Fibroblast of lung (primary cell): ENCODE measurements at regions not wholly inside any gene's neighbourhood (a gene's known extent, or its start where the extent isn't known, plus 50 kb on each side); places are given as distances from the start of the nearest gene placed in this dataset.

ENCODE experiments used
- DNase-seq, 2 donors: peaks; one replicate each; pipeline versions ENCODE4 v3.0.0 to v3.0.0-alpha.2; 2010; ENCODE audit warnings: low read depth in 2 of 2
- H2AFZ ChIP-seq: 2 replicates; pipeline ENCODE4 v1.5.1; 2012; ENCODE audit warnings: low read length, control low read depth, inconsistent platforms
- H3K27ac ChIP-seq: 2 replicates; pipeline ENCODE4 v1.5.1; 2011; ENCODE audit warnings: low read length, control low read depth; ENCODE audit not compliant: insufficient read depth
- H3K27me3 ChIP-seq: 2 replicates; pipeline ENCODE4 v1.5.1; 2011; ENCODE audit warnings: mild to moderate bottlenecking, low read length; ENCODE audit not compliant: control insufficient read depth, insufficient read depth
- H3K36me3 ChIP-seq: 2 replicates; pipeline ENCODE4 v1.5.1; 2011; ENCODE audit warnings: low read length; ENCODE audit not compliant: control insufficient read depth, insufficient read depth
- H3K4me1 ChIP-seq: 2 replicates; pipeline ENCODE4 v1.5.1; 2011; ENCODE audit warnings: low read length; ENCODE audit not compliant: control insufficient read depth, insufficient read depth; ENCODE audit errors: extremely low read depth
- H3K4me2 ChIP-seq: 2 replicates; pipeline ENCODE4 v1.5.1; 2011; ENCODE audit warnings: low read length, control low read depth; ENCODE audit not compliant: insufficient read depth; ENCODE audit errors: extremely low read depth
- H3K4me3 ChIP-seq, 4 experiments: fragments of 200-600 bp in 1 of 4; sonication (generic) in 1 of 4; replicated peaks in 1 of 4; 2 replicates each; pipeline ENCODE4 v1.5.1; 2011 to 2016; ENCODE audit warnings: low read length in 4 of 4, low read depth in 3 of 4, mild to moderate bottlenecking in 3 of 4, control low read depth in 2 of 4, inconsistent platforms in 1 of 4, mixed read lengths in 1 of 4; ENCODE audit not compliant: insufficient read depth in 1 of 4; ENCODE audit errors: control extremely low read depth in 1 of 4
- H3K79me2 ChIP-seq: 2 replicates; pipeline ENCODE4 v1.5.1; 2012; ENCODE audit warnings: mild to moderate bottlenecking, low read length, inconsistent platforms; ENCODE audit not compliant: control insufficient read depth, insufficient read depth
- H3K9ac ChIP-seq: 2 replicates; pipeline ENCODE4 v1.5.1; 2011; ENCODE audit warnings: mild to moderate bottlenecking, low read length, control low read depth; ENCODE audit not compliant: insufficient read depth
- H3K9me3 ChIP-seq: 2 replicates; pipeline ENCODE4 v1.5.1; 2012; ENCODE audit warnings: low read depth, low read length; ENCODE audit not compliant: control insufficient read depth, insufficient read depth
- H4K20me1 ChIP-seq: 2 replicates; pipeline ENCODE4 v1.5.1; 2011; ENCODE audit warnings: low read length; ENCODE audit not compliant: control insufficient read depth, insufficient read depth; ENCODE audit errors: extremely low read depth
- EZH2 ChIP-seq: IDR thresholded peaks from 2 replicates; pipeline ENCODE4 v1.5.1; 2012; ENCODE audit warnings: low read length, control low read depth, mild to moderate bottlenecking; ENCODE audit errors: missing control alignments
- TF ChIP-seq, protein P1 (sequence below), 2 donors: IDR thresholded peaks in 1 of 2; conservative IDR thresholded peaks in 1 of 2; 1 replicate in 1 of 2; 2 replicates in 1 of 2; pipeline ENCODE4 v1.5.1; 2011 to 2012; ENCODE audit warnings: low read length in 2 of 2, control low read depth in 1 of 2, inconsistent platforms in 1 of 2, low read depth in 1 of 2, mild to moderate bottlenecking in 1 of 2

DNA sequence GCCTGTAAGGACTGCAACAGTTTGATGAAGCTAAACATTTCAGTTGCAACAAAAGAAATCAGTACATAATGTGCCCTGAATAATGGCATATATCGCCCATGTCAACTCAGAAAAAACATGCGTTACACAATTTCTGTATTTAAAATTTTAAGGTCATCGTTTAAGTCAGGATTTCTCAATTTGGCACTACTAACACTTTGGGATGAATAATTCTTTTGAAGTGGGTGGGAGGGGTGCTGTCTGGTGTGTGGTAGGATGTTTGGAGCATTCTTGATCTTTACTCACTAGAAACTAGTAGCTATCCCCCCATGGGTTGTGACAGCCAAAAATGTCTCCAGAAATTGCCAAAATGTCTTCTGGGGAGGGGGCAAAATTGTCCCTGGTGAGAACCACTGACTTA lies 50.7 kb upstream of the CNTNAP4 start:
- Histone ChIP-seq H3K27me3 (no peaks in the 10 kb centered on the region), H3K27ac (no peak overlapping the region), H3K4me3 (no peak overlapping the region), H3K9me3 (no peaks in the 10 kb centered on the region), H3K4me1 (no peaks in the 10 kb centered on the region), H3K36me3 (no peaks in the 10 kb centered on the region), H2AFZ (no peak overlapping the region), H3K9ac (no peak overlapping the region), H3K79me2 (no peaks in the 10 kb centered on the region), H4K20me1 (no peaks in the 10 kb centered on the region), H3K4me2 (no peak overlapping the region)
- TF ChIP-seq, protein P1, sequence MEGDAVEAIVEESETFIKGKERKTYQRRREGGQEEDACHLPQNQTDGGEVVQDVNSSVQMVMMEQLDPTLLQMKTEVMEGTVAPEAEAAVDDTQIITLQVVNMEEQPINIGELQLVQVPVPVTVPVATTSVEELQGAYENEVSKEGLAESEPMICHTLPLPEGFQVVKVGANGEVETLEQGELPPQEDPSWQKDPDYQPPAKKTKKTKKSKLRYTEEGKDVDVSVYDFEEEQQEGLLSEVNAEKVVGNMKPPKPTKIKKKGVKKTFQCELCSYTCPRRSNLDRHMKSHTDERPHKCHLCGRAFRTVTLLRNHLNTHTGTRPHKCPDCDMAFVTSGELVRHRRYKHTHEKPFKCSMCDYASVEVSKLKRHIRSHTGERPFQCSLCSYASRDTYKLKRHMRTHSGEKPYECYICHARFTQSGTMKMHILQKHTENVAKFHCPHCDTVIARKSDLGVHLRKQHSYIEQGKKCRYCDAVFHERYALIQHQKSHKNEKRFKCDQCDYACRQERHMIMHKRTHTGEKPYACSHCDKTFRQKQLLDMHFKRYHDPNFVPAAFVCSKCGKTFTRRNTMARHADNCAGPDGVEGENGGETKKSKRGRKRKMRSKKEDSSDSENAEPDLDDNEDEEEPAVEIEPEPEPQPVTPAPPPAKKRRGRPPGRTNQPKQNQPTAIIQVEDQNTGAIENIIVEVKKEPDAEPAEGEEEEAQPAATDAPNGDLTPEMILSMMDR (conservative IDR thresholded peaks at IDR 0.05 in 1 of 2, IDR thresholded peaks at IDR 0.05 in 1 of 2; ENCODE audit: low read depth in 1 of 2, low read length in 2 of 2): no peak
- no peak for TF ChIP-seq EZH2
- DNase-seq: peak in 1 of 2 donors; percentile 14
